Erythroblast (primary cell): ENCODE measurements at regions not wholly inside any gene's neighbourhood (a gene's known extent, or its start where the extent isn't known, plus 50 kb on each side); places are given as distances from the start of the nearest gene placed in this dataset.
"Not testable (repeated sequence)": the region's sequence is repeated elsewhere in the genome, so short reads cannot be mapped to it uniquely, and the experiment has no call there.

Experiments used
- DNase-seq, 2 experiments: peaks; one replicate each; lab custom pipeline; 2025; lab: John Stamatoyannopoulos, UW
- GATA1 ChIP-seq: IDR thresholded peaks from 2 replicates; pipeline ENCODE4 v1.6.1; 2011; ENCODE audit warnings: low read depth, mild to moderate bottlenecking, control low read depth, low read length, moderate library complexity
- POLR2A ChIP-seq: IDR thresholded peaks from 2 replicates; pipeline ENCODE4 v1.6.1; 2011; ENCODE audit warnings: mild to moderate bottlenecking, low read length

GRCh38 chr2:64808754-64809153, 155.0 kb upstream of the SERTAD2 start:
- no peak for DNase-seq
- no peak for TF ChIP-seq POLR2A
- TF ChIP-seq GATA1: no peak

GRCh38 chr2:64809216-64809615, 155.5 kb upstream of the SERTAD2 start:
- TF ChIP-seq GATA1 (no peak), POLR2A (no peak)
- DNase-seq: no peak

GRCh38 chr2:64812285-64812684, 158.6 kb upstream of the SERTAD2 start:
- no peak for DNase-seq
- TF ChIP-seq GATA1 (no peak), POLR2A (no peak)

GRCh38 chr2:64814007-64814406, 160.3 kb upstream of the SERTAD2 start:
- no peak for DNase-seq
- TF ChIP-seq GATA1 (no peak), POLR2A (no peak)

- not testable (repeated sequence) for DNase-seq
These were observed 162.8 kb upstream of the SERTAD2 start for GRCh38 chr2:64816526-64816925.

GRCh38 chr2:64817453-64817852, 163.7 kb upstream of the SERTAD2 start:
- no peak for TF ChIP-seq GATA1
- TF ChIP-seq POLR2A: no peak
- DNase-seq: no peak

- DNase-seq: no peak
- TF ChIP-seq GATA1: no peak
- TF ChIP-seq POLR2A: no peak
These were observed 164.9 kb upstream of the SERTAD2 start for GRCh38 chr2:64818664-64819060.

- no peak for DNase-seq
- TF ChIP-seq POLR2A: no peak
- no peak for TF ChIP-seq GATA1
These were observed 165.6 kb upstream of the SERTAD2 start for GRCh38 chr2:64819361-64819760.

- DNase-seq: no peak
- TF ChIP-seq POLR2A: no peak
- no peak for TF ChIP-seq GATA1
These were observed 166.3 kb upstream of the SERTAD2 start for GRCh38 chr2:64819774-64820688.

- DNase-seq: no peak
- TF ChIP-seq GATA1 (no peak), POLR2A (no peak)
These were observed 167.2 kb upstream of the SERTAD2 start for GRCh38 chr2:64820901-64821300.

- no peak for DNase-seq
- TF ChIP-seq GATA1 (no peak), POLR2A (no peak)
These were observed 165.4 kb upstream of the SLC1A4 start for GRCh38 chr2:64823794-64824193.

GRCh38 chr2:64825831-64826491, 163.2 kb upstream of the SLC1A4 start:
- DNase-seq: no peak

GRCh38 chr2:64826703-64827102, 162.5 kb upstream of the SLC1A4 start:
- no peak for DNase-seq
- TF ChIP-seq POLR2A (no peak), GATA1 (no peak)

More at GRCh38 chr2:64825831-64826491, 163.2 kb upstream of the SLC1A4 start:
- TF ChIP-seq GATA1: no peak
- no peak for TF ChIP-seq POLR2A

GRCh38 chr2:64828261-64828660, 160.9 kb upstream of the SLC1A4 start:
- DNase-seq: no peak
- no peak for TF ChIP-seq POLR2A
- TF ChIP-seq GATA1: no peak
